ENCODE measurements at regions not wholly inside any gene's neighbourhood (a gene's known extent, or its start where the extent isn't known, plus 50 kb on each side); places are given as distances from the start of the nearest gene placed in this dataset.

DNA sequence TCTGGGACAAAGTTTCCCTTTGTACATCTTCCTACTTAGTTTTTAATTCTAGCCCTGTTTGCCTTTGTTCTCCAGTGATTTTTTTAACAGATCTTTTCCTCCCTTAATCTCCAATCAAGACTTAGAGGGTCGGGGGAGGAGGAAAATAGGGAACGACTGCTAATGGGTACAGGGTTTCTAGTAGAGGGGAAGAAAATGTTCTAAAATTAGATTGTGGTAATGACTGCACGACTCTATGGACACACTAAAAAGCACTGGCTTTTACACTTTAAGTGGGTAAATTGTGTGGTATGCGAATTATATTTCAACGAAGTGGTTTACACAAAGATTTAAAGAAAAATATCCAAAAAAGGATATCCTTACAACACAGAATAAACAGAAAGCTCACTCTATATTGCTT is 110.0 kb upstream of the SPON1 start:
- no peak for TF ChIP-seq CTCF (IDR thresholded peaks at IDR 0.05; ENCODE audit: low read depth, low read length)
- no peak for DNase-seq (ENCODE audit: low read depth in 1 of 2, low spot score in 1 of 2)
- H3K27ac ChIP-seq = no peak overlapping the region
- no peaks in the 10 kb centered on the region for H3K9me3 ChIP-seq (ENCODE audit: low read depth)
- H3K27me3 ChIP-seq = no peaks in the 10 kb centered on the region
- H3K4me3 ChIP-seq = no peak overlapping the region
- H3K4me1 ChIP-seq (ENCODE audit: low read depth) = no peaks in the 10 kb centered on the region
- H3K36me3 ChIP-seq = no peaks in the 10 kb centered on the region

GRCh38 chr11:13857828-13858227 is 104.7 kb upstream of the SPON1 start:
- H3K27ac ChIP-seq = no peak overlapping the region
- H3K9me3 ChIP-seq (ENCODE audit: low read depth) = no peaks in the 10 kb centered on the region
- no peaks in the 10 kb centered on the region for H3K4me1 ChIP-seq (ENCODE audit: low read depth)
- TF ChIP-seq CTCF (IDR thresholded peaks at IDR 0.05; ENCODE audit: low read depth, low read length) = no peak
- no peaks in the 10 kb centered on the region for H3K36me3 ChIP-seq
- H3K4me3 ChIP-seq = no peak overlapping the region
- no peaks in the 10 kb centered on the region for H3K27me3 ChIP-seq
- DNase-seq (ENCODE audit: low read depth in 1 of 2, low spot score in 1 of 2) = no peak

DNA sequence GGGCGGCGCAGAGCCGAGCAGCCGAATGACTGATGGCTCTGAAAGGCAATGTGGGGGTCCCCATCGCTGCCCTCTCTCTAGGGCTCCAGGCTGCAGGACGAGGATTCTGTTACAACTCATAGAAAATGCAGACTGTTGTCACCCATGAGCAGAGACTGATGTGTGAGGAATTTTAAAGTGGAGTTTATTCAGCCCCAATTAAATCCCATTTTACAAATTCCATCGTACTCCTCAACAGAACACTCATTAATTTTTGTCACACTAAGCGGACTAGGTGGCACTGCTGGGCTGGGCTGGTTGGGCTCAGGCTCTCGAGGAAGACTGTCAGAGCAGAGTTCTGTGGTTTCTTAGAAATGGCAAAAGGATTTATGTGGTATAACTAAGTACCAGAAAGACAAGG is 102.6 kb upstream of the SPON1 start:
- Histone ChIP-seq H3K27ac (no peak overlapping the region), H3K27me3 (no peaks in the 10 kb centered on the region), H3K4me3 (no peak overlapping the region), H3K36me3 (no peaks in the 10 kb centered on the region), H3K9me3 (ENCODE audit: low read depth) (no peaks in the 10 kb centered on the region), H3K4me1 (ENCODE audit: low read depth) (no peaks in the 10 kb centered on the region)
- no peak for DNase-seq (ENCODE audit: low read depth in 1 of 2, low spot score in 1 of 2)
- no peak for TF ChIP-seq CTCF (IDR thresholded peaks at IDR 0.05; ENCODE audit: low read depth, low read length)

- no peak overlapping the region for H3K4me3 ChIP-seq
- no peak for DNase-seq (ENCODE audit: low read depth in 1 of 2, low spot score in 1 of 2)
- H3K27ac ChIP-seq = no peak overlapping the region
- no peaks in the 10 kb centered on the region for H3K9me3 ChIP-seq (ENCODE audit: low read depth)
- H3K27me3 ChIP-seq = no peaks in the 10 kb centered on the region
- H3K36me3 ChIP-seq = no peaks in the 10 kb centered on the region
- H3K4me1 ChIP-seq (ENCODE audit: low read depth) = no peaks in the 10 kb centered on the region
- TF ChIP-seq CTCF (IDR thresholded peaks at IDR 0.05; ENCODE audit: low read depth, low read length) = no peak
These were observed 101.1 kb upstream of the SPON1 start for GRCh38 chr11:13861411-13861810.

- Histone ChIP-seq H3K4me3 (no peak overlapping the region), H3K36me3 (no peaks in the 10 kb centered on the region), H3K27me3 (no peaks in the 10 kb centered on the region), H3K9me3 (ENCODE audit: low read depth) (no peaks in the 10 kb centered on the region), H3K27ac (no peak overlapping the region), H3K4me1 (ENCODE audit: low read depth) (no peaks in the 10 kb centered on the region)
- no peak for DNase-seq (ENCODE audit: low read depth in 1 of 2, low spot score in 1 of 2)
- TF ChIP-seq CTCF (IDR thresholded peaks at IDR 0.05; ENCODE audit: low read depth, low read length) = no peak
These were observed 99.6 kb upstream of the SPON1 start for GRCh38 chr11:13862845-13863392.
